Stimulated activated CD4-positive, alpha-beta T cell treated with anti-CD3 and anti-CD28 coated beads, Interleukin-1b, Interleukin-23, amount 100 ng/mL, for 4 hours (primary cell): ENCODE measurements at regions not wholly inside any gene's neighbourhood (a gene's known extent, or its start where the extent isn't known, plus 50 kb on each side); places are given as distances from the start of the nearest gene placed in this dataset.
"Not testable (repeated sequence)": the region's sequence is repeated elsewhere in the genome, so short reads cannot be mapped to it uniquely, and the experiment has no call there.

ENCODE experiments used
- DNase-seq, 2 donors: peaks; one replicate each; pipeline ENCODE4 v3.0.0-alpha.2; 2020; ENCODE audit warnings: low read depth in 2 of 2

DNA sequence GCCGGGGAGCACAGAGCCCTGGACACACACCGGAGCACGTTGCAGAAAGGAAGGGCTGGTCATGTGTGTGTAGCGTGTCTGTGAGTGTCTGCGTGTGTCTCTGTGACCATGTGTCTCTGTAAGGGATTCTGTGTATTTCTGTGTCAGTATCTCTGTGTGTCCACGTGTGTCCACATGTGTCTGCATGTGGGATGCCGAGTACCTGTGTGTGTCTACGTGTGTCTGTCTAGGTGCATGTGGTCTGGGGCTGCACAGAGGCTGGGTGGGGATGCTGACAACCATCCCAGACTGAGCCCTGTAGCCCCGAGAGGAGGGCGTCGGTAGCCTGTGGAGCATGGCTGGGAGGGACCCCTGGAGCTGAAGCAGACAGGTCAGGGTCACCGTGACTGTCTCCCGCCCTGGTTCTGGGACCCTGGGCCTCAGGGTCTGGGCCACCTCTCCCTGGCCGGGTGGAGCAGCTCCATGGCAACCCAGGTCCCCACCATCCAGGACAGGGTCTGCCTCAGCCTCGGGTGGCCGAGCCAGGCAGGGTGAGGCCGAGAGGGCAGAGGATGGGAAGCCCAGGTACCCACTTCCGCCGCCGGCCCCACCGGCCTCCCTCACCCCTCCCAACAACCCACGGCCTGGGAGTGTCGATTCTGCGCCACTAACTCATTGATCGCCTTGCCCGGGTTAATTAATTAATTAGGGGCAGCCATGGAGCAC, 122.7 kb downstream of the FAM53A start:
- no peak for DNase-seq

DNA sequence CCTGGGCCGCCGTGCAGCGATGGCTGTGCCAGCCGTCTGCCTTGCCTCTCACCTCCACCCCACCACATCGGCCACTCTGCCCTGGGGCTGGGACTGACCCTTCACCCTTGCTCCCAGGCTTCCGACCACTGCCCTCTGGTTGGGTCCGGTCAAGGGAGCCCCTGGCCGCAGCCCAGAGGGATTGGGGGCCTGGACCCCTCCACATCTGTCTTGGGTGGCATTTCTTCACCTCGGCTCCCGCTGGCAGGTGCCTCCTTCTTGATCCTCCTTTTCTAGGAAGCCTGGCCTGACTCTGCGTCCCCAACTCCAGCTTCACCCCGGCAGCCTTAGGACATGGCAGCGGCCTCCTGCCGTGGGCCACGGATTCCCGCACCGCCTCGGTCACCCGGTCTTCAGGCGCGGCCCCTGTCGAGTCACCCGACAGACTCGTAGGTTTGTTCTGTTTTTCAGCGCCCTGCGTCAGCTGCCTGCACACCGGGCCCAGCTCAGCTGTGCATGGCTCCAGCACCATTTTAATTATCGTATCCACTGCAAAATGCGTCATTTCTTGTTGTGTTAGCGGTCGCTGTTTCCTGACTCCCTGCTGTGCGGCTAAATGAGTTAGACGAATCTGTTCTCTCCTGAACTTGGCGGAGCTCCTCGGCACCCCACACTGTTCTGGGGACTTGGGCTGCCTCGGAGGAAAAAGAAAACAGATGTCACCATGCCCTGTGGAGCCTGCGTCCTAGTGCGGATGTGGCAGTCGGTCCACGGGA, 124.0 kb downstream of the FAM53A start:
- DNase-seq = no peak

DNA sequence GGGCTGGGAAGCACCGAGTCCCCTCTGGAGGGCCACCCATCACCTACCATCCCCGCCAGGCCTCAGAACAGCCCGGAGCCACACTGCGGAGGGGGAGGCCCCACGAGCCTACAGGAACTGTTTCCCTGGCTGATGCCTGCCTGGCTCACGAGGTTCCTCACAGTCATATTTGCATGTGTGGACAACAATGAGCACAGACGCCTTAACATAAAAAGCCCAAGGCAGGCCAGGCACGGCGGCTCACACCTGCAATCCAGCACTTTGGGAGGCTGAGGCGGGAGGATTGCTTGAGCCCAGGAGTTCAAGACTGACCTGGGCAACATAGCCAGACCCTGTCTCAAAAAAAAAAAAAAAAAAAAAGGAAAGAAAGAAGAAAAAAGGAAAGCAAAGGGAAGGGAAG, 125.9 kb downstream of the FAM53A start:
- DNase-seq = no peak

DNA sequence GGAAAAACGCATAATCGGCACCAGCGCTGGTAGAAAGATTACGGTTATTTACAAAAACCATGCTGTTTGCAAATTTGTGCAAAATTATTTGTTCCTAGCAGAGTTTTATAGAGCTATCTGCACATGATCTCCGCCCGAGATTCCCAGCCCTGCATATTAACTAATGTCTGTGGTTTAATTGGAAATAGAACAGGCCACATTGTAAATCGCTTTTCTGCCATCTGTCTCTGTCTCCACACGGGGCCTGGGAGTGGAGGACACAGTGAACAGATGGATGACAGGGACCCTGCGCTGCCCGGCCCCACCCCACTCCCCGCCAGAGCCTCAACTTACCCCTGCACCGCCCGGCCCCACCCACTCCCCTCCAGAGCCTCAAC, 126.9 kb downstream of the FAM53A start:
- DNase-seq = no peak

DNA sequence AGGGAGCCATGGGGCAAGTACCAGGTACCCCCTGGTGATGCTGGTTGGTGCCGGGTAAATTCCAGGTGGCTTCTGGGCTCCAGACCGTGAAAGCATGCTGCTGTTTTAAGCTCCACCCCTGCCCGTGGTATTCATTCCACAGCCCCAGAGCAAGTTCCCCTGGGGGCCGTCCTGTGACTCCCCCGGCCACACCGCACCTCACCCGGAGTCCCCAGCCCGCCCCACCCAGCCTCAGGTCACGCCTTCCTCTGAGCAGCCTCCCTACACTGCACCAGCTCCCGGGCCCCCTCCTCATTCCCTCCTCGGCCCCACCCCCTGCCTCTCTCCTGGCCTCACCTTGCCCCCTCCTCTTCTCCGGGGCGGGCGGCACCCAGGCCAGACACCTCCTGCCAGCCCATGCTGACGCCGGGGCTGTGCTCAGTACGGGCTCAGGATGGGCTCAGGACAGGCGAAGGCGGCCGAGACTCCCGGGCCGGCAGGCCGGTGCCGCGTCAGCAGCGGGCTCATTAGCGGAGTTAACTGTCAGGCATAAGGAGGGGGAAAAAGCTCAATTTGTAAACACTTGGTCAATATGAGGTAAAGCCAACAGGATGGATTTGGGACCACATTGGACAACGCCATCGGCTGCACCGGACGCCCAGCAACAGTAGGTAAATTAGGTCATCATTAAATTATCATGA, 127.4 kb downstream of the FAM53A start:
- DNase-seq = no peak

DNA sequence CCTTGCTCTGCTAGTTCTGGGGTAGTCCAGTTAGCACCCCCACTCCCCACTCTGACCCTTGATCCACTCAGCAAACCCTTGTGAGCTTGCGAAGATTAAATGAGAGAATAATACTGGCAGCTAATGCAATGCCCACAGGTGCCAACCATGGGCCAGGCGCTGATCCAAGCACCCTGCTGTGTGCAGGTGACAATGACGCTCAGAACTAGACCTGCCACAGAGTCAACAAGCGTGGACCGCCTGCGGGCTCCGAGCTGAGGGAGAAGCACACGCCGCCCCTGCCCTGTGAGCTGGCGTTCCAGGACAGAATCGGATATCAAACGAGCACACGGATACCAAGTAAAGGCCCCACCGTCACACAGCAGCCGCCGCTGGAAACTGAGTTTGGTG, 129.2 kb downstream of the FAM53A start:
- DNase-seq = no peak

DNA sequence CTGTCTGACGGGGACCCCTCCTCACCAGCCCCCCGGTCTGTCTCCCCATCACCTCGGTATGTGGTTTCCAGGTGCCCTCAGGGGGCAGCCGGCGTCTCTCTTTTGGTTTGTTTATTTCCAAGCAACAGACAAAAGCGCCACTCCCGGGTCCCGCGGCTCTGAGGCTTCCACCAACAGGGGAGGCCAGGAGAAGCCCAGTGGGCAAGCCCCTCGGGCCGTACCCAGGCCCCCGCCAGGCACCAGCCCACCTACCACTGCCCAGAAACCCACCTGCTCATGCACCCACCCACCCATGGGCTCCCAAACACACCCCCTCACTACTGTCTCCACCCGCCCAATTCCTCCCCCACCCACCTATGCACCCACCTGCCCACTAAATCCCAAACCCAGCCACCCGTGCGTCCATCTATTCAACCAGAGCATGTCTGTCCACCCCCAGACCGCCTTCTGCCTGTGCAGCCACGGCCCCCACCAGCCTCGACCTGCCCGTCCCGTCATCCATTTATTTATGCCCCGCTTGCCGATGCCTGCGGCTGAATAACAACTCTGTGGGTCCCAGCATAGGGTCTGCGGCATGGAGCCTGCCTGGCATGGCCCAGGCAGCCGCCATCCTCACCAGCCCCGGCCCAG, 129.8 kb downstream of the FAM53A start:
- DNase-seq = no peak

DNA sequence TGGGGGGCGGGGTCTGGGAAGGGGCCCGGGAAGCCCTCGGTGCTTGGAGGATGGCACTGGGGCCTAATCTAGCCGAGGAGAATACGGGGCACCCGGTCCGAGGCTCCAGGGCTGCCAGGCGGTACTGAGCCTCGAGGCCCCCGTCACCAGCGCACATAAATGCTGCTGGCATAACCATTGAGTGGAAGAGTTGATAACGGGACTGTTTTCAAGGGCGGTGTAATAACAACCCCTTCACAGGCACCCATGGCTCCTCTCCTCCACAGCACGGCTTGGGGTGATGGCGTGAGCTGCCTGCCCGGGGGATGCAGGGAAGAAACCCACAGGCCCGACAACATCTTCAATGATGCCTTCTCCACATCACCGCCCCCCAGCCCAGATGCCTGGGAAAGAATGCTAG, 130.7 kb downstream of the FAM53A start:
- DNase-seq = no peak

DNA sequence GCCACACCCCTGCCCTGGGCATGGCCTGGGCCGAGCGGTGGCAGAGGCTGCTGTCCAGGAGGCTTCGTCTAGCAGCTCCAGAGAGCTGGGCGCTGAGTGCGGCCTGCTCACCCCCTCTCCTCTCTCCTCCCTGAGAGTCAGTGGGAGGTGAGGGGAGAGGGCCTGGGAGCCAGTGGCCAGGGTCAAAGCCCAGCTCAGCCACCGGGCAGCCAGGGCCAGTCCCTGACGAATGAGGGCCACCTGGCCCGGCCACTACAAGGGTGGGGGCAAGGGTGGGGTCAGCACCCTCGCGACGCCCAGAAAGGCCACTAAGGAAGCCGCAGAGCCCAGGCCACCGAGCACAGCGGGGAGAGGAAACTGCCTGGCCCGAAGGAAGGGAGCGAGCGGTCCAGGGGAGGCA, 131.7 kb downstream of the FAM53A start:
- no peak for DNase-seq

DNA sequence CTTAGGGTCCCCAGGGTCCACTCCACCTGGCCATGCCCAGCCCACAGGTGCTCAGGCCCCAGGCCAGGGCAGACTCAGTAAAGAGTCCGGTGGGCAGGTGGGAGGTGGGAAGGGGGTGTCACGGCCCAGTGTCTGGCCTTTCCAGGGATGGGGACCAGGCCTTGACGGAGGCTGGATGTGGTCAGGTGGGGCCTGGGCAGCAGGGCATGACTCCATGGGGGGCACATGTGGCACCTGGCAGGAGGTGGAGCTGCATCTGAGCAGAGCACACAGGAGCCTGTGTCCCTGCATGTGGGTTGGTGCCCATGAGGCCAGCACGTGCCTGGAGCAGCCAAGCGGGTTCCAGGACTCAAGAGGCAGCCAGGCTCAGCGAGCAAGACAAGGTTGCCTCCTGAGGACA, 132.9 kb downstream of the FAM53A start:
- DNase-seq = no peak

DNA sequence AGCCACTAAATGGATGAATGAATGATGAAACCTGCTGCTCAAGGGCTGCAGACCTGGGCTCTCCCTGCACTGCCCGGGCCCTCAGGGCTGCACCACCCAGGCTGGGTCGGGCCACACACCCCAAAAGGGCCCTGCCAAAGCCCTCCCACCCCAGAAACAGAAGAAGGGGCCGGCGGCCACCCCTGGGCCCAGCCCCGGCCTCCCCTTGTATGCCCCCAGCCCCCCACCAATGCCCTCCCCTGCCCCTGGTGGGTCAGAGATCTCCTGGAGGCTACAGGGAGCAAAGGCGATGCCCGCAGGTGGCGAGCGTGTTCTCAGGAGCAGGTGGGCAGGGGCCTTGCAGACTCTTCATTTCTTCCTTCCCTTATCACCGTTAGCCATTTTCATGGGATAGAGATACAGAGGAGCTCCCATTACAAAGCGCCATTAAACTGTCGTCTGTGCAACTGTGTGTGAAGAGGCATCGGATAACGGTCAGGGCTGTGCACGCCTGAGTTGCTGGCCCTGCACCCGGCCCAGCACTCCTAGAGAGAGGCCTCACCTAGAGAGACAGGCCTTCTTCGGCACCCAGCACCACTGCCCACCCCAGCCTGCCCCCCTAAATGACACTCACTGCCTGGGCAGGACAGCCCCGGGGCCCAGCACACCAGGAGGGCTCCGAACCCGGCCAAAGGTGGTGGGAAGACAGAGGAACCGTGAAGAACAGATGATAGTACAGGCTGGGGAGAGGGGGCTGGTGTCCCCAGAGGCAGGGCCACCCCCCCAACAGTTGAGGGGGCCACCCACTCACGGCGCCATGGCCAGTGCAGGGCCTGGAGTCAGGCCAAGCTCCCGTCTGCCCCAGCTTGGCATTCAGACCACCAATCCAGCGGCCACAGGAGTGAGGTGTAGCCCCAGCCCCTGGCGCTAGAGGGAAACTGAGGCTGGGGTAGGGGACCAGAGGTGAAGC, 133.7 kb downstream of the FAM53A start:
- DNase-seq = no peak

DNA sequence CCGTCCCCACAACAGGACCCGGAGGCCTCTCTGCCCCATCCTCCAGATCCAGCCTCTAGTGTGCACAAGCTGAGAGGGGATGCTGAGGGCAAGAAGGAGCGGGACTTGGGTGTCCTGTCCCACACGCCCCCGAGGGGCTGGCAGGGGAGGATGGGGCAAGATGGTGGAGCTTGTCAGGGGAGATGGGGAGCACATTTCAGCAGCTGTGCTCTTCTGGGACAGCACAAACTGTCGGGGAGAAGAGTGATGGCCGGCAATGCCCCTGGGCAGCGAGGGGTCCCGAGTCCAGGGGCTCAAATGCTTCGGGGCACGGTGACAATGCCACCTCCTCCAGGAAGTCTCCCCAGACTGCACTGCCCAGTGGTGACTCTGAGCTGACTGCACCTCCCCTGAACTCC, 134.5 kb downstream of the FAM53A start:
- no peak for DNase-seq

DNA sequence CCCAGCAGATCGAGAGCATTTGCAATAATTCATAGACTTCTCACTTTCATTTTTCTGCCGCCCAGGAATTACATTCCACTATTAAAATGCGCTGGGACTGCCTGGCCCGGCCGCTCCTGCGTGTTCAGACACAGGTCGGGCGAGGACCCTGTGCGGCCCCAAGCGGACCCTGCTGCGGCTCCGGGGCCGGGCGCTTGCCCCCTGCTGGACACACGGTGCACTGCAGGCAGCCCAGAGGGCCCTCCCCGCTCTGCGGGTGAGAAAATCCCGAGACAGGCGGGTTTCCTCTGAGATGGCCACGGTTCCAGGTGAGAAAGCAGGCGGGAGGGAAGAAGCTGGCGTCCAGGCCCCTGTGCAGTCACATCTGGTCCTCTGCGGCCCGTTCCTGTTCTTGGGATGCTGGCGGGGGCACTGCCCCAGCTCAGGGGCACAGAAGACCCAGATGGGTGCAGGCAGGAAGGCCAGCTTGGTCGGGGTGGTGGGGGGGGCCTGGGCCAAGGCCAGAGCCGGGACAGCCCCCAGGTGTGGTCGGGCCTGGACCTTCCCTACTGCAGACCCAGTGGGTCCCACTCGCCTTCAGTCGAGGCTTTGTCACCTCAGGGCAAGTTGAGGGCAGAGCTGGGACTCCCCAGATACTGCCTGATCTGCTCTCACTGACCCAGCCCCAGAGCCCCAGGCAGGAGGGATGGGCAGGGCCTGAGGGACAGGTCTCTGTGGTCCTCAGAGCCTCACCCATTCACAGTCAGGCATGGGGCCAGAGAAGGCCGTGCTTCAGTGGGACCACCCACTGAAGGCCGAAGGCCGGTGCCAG, 135.1 kb downstream of the FAM53A start:
- DNase-seq = peak; percentile 50 to 55

DNA sequence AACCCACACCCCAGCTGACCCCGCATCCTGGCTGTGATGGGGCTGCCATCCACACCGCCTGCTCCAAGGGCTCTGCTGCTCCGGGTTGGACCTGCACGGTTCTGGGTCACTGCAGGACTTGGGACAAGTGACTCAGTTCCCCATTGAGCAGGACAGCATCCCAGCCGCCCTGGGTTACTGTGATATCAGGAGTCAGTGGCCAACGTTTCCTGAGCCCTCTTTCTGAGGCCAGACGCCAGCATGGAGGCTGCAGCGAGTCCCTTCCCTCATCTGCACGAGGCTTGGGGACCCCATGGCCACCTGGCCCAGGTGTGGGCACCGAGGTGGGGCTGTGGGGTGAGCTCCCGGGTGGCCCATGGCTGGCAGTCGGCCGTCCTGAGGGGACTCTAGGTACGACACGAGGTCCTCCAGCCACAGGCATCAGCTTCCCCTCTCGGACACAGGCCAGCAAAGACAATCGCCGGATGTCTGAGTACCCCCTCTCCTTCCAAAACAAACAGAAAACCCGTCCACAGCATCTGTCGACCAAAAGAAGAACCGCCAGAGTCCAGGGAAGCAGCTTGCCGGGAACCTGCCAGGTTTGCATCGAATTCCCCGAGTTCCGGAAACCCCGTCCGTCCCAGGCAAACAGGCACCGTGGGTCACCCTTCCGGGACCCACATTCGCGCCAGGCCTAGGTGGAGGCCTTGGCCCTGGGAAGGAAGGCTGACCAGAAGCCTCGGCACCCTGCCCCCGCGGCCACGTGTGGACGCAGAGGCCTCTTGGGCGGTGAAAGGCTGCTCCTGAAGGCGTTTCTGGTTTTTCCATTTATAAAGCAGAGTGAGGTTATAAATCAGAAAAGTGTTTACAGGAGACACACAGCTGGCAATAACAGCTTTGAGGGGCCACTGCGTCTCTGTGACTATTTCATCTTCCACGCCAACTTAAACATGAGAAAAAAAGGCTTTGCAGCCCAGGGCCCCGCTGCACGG, 136.0 kb downstream of the FAM53A start:
- no peak for DNase-seq

DNA sequence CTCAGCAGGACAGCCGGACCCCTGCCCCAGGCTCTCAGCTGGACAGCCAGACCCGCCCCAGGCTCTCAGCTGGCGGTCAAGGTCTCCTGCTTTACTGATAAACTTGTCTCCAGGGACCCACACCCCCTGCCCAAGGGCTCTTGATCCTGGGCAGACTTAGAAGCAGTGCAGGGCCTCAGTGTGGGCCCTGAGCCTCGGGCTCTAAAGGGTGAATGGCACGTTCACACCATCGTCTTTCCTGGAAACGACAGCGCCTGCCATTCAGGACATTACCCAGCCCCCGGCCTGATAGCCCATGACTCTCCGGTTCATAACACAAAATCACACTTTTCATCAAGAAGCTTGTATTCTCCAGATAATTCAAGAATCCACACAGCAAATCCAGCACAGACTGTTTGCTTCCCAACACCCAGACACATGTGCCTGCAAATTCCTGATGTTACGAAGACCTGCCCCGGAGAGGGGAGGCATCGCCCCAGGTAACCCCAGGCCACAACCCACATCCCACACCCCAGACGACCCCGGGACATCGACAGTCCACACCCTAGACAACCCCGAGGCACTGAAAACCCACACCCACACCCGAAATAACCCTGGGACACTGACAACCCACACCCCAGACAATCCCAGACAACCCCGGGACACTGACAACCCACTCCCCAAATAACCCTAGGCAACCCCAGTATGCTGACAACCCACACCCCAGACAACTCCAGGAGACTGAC, 136.8 kb downstream of the FAM53A start:
- DNase-seq = no peak

DNA sequence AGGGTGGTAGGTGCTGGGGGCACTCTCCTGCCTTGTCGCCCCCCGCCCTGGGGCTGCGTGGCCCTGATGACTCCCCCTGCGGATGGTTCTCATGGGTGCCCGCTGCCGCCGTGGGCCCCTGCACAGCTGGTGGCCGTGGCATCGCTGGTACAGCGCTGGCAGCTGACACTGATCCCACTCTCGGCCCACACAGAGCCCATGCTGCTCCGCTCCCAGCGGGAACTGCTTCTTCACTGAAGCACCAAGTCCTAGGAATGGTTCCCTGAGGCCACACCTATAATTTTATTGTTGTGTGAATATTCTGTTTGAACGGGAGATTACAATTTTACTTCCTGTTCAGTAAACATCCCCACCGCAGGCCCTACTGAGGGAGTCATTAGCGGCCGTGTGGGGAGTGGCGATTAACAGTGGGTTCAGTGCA, 138.6 kb upstream of the NKX1-1 start:
- DNase-seq = no peak

DNA sequence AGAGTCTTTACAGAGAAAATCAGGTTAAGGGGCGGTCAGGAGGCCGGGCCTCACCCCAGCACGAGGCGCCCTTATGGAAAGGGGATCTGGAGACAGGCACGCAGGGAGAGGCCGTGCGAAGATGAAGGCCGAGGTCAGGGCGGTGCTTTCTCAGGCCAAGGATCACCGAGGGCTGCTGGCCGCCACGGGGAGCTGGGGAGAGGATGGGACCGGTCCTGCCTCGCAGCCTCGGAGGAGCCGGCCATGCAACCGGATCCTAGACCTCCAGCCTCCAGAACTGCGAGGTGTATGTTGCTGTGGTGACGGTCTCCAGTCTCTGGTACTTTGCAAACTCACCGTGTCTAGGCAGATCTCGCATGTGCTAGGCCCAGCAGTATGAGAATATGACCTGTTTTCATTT, 138.2 kb upstream of the NKX1-1 start:
- DNase-seq = not testable (repeated sequence)

DNA sequence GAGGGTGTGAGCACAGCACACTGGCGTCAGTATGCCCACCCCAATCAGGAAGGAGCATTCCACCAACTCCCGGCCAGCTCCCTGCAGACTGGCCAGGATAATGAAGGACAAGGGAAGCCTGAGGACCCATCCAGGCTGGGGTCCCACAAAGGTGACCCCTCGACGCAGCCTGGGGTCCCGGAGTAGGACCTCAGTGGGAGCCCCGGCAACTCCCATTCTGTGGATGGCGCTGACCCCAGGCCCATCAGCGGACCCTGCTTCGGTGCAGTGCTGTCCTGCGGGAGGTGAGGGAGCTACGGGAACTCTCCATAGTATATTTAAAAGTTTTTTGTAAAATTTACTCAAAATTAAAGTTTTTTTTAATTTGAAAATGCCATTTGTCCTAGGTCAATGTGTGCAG, 137.7 kb upstream of the NKX1-1 start:
- no peak for DNase-seq

DNA sequence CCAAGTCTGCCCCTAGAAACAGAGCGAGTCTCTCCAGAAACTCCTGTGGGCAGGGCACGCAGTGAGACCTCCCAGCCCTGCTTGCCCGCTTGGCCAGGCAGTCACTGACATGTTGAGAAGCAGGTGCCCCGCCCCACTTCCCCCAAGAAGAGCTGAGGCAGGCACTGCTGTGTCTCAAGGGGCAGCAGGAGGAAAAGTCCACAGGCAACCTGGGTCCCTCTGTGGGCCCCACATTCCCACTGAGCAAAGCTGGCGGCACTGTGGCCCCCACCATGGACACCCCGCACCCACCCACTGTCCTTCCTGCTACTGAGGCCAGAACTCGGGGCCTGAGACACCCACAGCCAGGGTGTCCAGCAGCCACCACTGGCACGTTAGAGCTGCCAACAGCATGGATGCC, 137.3 kb upstream of the NKX1-1 start:
- no peak for DNase-seq
